ENCODE measurements at regions not wholly inside any gene's neighbourhood (a gene's known extent, or its start where the extent isn't known, plus 50 kb on each side); places are given as distances from the start of the nearest gene placed in this dataset.

DNA sequence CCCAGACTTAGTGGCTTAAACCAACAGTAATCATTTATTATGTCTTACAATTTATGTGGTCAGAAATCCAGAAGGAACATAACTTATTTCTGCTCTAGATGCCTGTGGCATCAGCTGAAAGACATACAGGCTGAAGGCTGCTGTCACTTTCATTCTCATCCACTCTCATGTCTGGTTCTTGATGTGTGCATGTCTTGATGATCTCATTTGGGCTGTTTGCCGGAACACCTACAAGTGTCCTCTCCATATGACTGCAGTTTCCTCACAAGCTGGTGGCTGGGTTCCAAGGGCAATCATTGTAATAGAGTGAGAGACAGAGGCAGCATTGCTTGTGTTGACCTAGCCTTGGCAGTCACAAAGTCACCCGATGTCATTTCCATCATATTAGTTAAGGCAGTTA is 1375.9 kb upstream of the RAG2 start:
- TF ChIP-seq TAF1 (IDR thresholded peaks at IDR 0.05; ENCODE audit: borderline replicate concordance, low read depth, low read length) (no peak), CEBPB (IDR thresholded peaks at IDR 0.05; ENCODE audit: borderline replicate concordance in 1 of 2, low read depth in 2 of 2, low read length in 2 of 2) (no peak), CTCF (IDR thresholded peaks at IDR 0.05 in 2 of 3, conservative IDR thresholded peaks at IDR 0.05 in 1 of 3; ENCODE audit: control insufficient read depth in 2 of 3, extremely low read depth in 1 of 3, insufficient read depth in 1 of 3, low read depth in 3 of 3, low read length in 3 of 3) (no peak), EGR1 (IDR thresholded peaks at IDR 0.05; ENCODE audit: borderline replicate concordance in 1 of 2, low read depth in 2 of 2, low read length in 2 of 2) (no peak), RCOR1 (conservative IDR thresholded peaks at IDR 0.05; ENCODE audit: low read depth, low read length) (no peak), EZH2 (IDR thresholded peaks at IDR 0.05; ENCODE audit: borderline replicate concordance, control insufficient read depth, low read depth, low read length) (no peak), IKZF1 (conservative IDR thresholded peaks at IDR 0.05) (no peak), BHLHE40 (IDR thresholded peaks at IDR 0.05; ENCODE audit: borderline replicate concordance in 1 of 2, low read depth in 2 of 2, low read length in 1 of 2) (no peak), FOS (IDR thresholded peaks at IDR 0.05; ENCODE audit: borderline replicate concordance, extremely low read depth, insufficient read length) (no peak), ZNF274 (IDR thresholded peaks at IDR 0.05; ENCODE audit: insufficient read depth, insufficient read length) (no peak)

All from GM12878 (cell line).